Right lobe of liver (tissue), 4 donors: ENCODE measurements at regions not wholly inside any gene's neighbourhood (a gene's known extent, or its start where the extent isn't known, plus 50 kb on each side); places are given as distances from the start of the nearest gene placed in this dataset.

Source experiments
- POLR2A ChIP-seq: fragments of 450-650 bp; IDR thresholded peaks from one replicate; pipeline ENCODE4 v1.6.1; 2017; ENCODE audit warnings: antibody characterized with exemption, mild to moderate bottlenecking
- TF ChIP-seq, protein P1 (sequence below), 4 donors: fragments of 200-600 bp in 3 of 4; fragments of 450-650 bp in 1 of 4; IDR thresholded peaks; one replicate each; pipeline versions ENCODE4 v1.5.1 to v1.8.0; 2016 to 2022; ENCODE audit warnings: antibody characterized with exemption in 4 of 4, mild to moderate bottlenecking in 2 of 4
- donor health status: DM: no; HTN: no; CAD: no.
- donor health status: DM: no; HTN: no; CAD: no.
- donor health status: DM: no; HTN: yes; CAD: no.

DNA sequence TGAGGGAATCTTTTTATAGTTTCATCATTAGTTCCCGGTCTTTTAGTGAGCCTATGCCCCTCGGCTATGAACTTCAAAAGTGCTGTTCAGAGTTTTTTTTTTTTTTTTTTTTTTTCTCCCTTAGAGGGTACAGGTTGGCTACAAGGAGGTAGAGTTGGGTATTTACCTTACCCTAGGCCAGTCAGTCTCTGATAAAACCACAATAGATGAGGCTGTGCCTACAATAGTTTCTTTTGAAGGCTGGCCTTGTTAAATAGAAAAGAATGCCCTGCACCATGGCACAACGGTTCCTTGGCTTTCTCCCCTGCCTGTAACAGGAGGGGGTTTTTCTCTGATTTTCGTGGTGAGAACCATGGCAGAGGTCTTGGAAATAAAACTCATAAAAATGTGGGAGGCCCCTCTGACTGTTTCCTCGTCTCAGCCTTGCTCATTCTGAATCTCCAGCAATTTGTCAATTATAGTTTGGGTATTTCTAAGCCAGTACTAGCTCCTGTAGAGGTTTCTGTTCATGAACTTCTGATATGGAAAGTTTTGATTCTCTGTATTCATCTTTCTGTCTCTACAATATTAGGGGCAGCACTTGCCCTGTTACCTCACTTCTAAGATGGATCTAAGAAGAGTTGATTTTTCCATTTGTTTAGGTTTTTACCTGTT lies 152.0 kb downstream of the MTRR start:
- TF ChIP-seq POLR2A = no peak
- TF ChIP-seq, protein P1, sequence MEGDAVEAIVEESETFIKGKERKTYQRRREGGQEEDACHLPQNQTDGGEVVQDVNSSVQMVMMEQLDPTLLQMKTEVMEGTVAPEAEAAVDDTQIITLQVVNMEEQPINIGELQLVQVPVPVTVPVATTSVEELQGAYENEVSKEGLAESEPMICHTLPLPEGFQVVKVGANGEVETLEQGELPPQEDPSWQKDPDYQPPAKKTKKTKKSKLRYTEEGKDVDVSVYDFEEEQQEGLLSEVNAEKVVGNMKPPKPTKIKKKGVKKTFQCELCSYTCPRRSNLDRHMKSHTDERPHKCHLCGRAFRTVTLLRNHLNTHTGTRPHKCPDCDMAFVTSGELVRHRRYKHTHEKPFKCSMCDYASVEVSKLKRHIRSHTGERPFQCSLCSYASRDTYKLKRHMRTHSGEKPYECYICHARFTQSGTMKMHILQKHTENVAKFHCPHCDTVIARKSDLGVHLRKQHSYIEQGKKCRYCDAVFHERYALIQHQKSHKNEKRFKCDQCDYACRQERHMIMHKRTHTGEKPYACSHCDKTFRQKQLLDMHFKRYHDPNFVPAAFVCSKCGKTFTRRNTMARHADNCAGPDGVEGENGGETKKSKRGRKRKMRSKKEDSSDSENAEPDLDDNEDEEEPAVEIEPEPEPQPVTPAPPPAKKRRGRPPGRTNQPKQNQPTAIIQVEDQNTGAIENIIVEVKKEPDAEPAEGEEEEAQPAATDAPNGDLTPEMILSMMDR (IDR thresholded peaks at IDR 0.05) = no peak
